ENCODE measurements at regions not wholly inside any gene's neighbourhood (a gene's known extent, or its start where the extent isn't known, plus 50 kb on each side); places are given as distances from the start of the nearest gene placed in this dataset.
"Not testable (repeated sequence)": the region's sequence is repeated elsewhere in the genome, so short reads cannot be mapped to it uniquely, and the experiment has no call there.

DNA sequence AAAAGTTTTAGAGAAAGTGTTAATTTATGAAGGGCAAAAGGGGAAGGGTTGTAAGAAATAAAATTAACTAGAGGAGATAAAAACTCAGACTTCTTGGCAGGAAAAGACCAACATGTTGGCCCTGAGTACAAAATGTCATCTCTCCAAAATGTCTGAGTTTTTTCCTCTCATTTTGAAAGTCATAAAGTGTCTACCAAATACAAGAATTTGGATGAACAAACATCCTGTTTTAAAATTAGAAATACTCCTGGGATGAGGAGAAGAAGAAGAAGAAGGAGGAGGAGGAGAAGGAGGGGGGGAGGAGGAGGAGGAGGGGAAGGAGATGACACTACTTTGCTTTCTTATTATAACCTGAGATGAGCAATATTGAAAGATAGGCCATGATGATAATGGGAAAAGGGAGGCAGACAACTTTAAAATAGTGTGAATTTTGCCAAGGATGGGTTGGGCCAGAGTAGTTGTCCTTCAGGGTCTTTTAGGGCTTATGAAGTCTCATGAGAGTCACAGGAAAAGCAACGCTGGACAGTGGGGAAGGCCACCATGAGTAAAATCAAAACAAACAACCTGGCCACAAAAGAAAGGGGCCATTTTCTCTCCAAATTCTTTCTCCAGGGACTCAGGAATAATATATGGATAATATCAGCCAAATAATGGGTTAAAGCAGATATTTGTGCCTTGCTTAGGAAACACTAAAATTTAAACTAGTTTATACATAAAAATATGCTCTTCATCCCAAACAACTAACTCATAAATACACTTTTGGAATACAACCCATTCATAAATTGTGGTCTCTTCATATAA lies 632.9 kb downstream of the EPHA3 start:
- no peaks in the 10 kb centered on the region for H3K9me3 Mint-ChIP-seq
- H3K36me3 Mint-ChIP-seq: no peaks in the 10 kb centered on the region
- H3K27ac Mint-ChIP-seq: no peak overlapping the region
- no peak overlapping the region for H3K4me3 Mint-ChIP-seq
- no peak for DNase-seq (ENCODE audit: low spot score in 2 of 2, unreplicated experiment in 2 of 2)
- H3K27me3 Mint-ChIP-seq (ENCODE audit: low read depth): no peaks in the 10 kb centered on the region
- H3K4me1 Mint-ChIP-seq: peaks cover 3% of the 10 kb centered on the region
- TF ChIP-seq, protein P1, sequence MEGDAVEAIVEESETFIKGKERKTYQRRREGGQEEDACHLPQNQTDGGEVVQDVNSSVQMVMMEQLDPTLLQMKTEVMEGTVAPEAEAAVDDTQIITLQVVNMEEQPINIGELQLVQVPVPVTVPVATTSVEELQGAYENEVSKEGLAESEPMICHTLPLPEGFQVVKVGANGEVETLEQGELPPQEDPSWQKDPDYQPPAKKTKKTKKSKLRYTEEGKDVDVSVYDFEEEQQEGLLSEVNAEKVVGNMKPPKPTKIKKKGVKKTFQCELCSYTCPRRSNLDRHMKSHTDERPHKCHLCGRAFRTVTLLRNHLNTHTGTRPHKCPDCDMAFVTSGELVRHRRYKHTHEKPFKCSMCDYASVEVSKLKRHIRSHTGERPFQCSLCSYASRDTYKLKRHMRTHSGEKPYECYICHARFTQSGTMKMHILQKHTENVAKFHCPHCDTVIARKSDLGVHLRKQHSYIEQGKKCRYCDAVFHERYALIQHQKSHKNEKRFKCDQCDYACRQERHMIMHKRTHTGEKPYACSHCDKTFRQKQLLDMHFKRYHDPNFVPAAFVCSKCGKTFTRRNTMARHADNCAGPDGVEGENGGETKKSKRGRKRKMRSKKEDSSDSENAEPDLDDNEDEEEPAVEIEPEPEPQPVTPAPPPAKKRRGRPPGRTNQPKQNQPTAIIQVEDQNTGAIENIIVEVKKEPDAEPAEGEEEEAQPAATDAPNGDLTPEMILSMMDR (IDR thresholded peaks at IDR 0.05; ENCODE audit: unreplicated experiment): no peak

DNA sequence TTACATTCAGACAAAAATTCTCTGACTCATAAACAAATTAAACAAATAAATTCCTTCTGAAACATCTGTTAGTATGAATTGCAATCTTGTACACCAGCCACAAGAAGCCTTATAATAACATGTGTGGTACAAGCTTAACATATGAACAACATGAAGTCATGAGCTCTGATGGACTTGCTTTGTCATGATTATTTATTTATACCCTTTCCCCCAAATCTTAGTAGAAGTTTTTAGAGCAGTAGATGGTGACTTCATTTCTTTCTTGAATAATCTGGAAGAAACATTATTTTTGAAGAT lies 633.4 kb downstream of the EPHA3 start:
- Mint-ChIP-seq H3K27me3 (ENCODE audit: low read depth) (no peaks in the 10 kb centered on the region), H3K27ac (no peak overlapping the region), H3K4me1 (peaks cover 3% of the 10 kb centered on the region), H3K9me3 (no peaks in the 10 kb centered on the region), H3K4me3 (no peak overlapping the region), H3K36me3 (no peaks in the 10 kb centered on the region)
- TF ChIP-seq, protein P1 (IDR thresholded peaks at IDR 0.05; ENCODE audit: unreplicated experiment): no peak
- DNase-seq (ENCODE audit: low spot score in 2 of 2, unreplicated experiment in 2 of 2): no peak

DNA sequence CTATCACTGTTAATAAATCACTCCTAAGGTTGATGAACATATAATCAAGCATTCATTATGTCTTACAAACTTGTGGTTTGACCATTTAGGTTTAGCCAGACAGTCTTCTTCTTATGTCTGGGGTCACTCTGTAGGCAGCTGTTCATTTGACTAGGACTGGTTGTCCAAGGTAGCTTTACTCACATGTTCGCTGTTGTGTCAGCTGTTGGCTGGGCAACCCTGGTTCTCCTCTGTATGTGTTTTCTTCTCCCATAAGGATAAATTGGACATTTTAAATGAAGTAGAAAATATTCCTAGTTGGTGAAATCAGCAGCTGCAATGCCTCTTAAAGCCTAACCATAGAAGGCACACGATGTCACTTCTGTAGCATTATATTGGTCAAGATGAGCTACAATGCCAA lies 635.1 kb downstream of the EPHA3 start:
- Mint-ChIP-seq H3K4me3 (no peak overlapping the region), H3K36me3 (no peaks in the 10 kb centered on the region), H3K27me3 (ENCODE audit: low read depth) (no peaks in the 10 kb centered on the region), H3K27ac (no peak overlapping the region), H3K9me3 (peaks cover 2% of the 10 kb centered on the region), H3K4me1 (no peaks in the 10 kb centered on the region)
- no peak for DNase-seq (ENCODE audit: low spot score in 2 of 2, unreplicated experiment in 2 of 2)
- TF ChIP-seq, protein P1 (IDR thresholded peaks at IDR 0.05; ENCODE audit: unreplicated experiment): no peak

DNA sequence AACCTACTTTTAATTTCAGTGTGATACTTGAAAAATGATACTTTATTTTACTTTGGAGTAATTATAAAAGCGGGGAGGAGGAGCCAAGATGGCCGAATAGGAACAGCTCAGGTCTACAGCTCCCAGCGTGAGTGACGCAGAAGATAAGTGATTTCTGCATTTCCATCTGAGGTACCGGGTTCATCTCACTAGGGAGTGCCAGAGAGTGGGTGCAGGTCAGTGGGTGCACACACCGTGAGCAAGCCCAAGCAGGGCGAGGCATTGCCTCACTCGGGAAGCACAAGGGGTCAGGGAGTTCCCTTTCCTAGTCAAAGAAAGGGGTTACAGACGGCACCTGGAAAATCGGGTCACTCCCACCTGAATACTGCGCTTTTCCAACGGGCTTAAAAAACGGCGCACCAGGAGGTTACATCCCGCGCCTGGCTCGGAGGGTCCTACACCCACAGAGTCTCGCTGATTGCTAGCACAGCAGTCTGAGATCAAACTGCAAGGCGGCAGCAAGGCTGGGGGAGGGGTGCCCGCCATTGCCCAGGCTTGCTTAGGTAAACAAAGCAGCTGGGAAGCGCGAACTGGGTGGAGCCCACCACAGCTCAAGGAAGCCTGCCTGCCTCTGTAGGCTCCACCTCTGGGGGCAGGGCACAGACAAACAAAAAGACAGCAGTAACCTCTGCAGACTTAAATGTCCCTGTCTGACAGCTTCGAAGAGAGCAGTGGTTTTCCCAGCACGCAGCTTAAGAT lies 640.3 kb downstream of the EPHA3 start:
- not testable (repeated sequence) for H3K4me1 Mint-ChIP-seq; H3K27me3 Mint-ChIP-seq (ENCODE audit: low read depth); DNase-seq (ENCODE audit: low spot score in 2 of 2, unreplicated experiment in 2 of 2); H3K9me3 Mint-ChIP-seq; H3K27ac Mint-ChIP-seq; H3K4me3 Mint-ChIP-seq; H3K36me3 Mint-ChIP-seq

GRCh38 chr3:89762405-89762804 lies 655.0 kb downstream of the EPHA3 start:
- H3K9me3 Mint-ChIP-seq: peaks cover 7% of the 10 kb centered on the region

More at GRCh38 chr3:89762405-89762804, 655.0 kb downstream of the EPHA3 start:
- H3K4me3 Mint-ChIP-seq: no peak overlapping the region
- no peaks in the 10 kb centered on the region for H3K27me3 Mint-ChIP-seq (ENCODE audit: low read depth)
- no peak for DNase-seq (ENCODE audit: low spot score in 2 of 2, unreplicated experiment in 2 of 2)
- no peaks in the 10 kb centered on the region for H3K4me1 Mint-ChIP-seq
- TF ChIP-seq, protein P1 (IDR thresholded peaks at IDR 0.05; ENCODE audit: unreplicated experiment): no peak
- H3K36me3 Mint-ChIP-seq: no peaks in the 10 kb centered on the region
- no peak overlapping the region for H3K27ac Mint-ChIP-seq
